Kidney (tissue), 13 donors: ENCODE measurements at regions not wholly inside any gene's neighbourhood (a gene's known extent, or its start where the extent isn't known, plus 50 kb on each side); places are given as distances from the start of the nearest gene placed in this dataset.

Experiments used
- DNase-seq, 5 donors: peaks; one replicate each; pipeline ENCODE4 v3.0.0-alpha.2; 2013 to 2020
- FAIRE-seq: peaks from 2 replicates; lab custom pipeline; 2012; peaks lifted over from hg19 to GRCh38; lab: Jason Lieb, UNC
- H3K27ac ChIP-seq, 2 donors: one replicate each; pipeline ENCODE4 v1.7.0; 2013; ENCODE audit warnings: low read depth in 2 of 2, low read length in 2 of 2, inconsistent platforms in 1 of 2
- H3K27me3 ChIP-seq: one replicate; pipeline ENCODE4 v1.7.1; 2013; ENCODE audit warnings: low read length, inconsistent platforms; ENCODE audit not compliant: control insufficient read depth, insufficient read depth
- H3K36me3 ChIP-seq, 3 donors: one replicate each; pipeline versions ENCODE4 v1.7.0 to v1.7.1; 2013; ENCODE audit warnings: low read length in 3 of 3, control low read depth in 1 of 3, inconsistent platforms in 1 of 3; ENCODE audit not compliant: insufficient read depth in 3 of 3, control insufficient read depth in 2 of 3
- H3K4me1 ChIP-seq, 3 donors: one replicate each; pipeline versions ENCODE4 v1.7.0 to v1.7.1; 2013; ENCODE audit warnings: low read length in 3 of 3, inconsistent platforms in 1 of 3, low read depth in 1 of 3; ENCODE audit not compliant: control insufficient read depth in 2 of 3, insufficient read depth in 2 of 3
- H3K4me3 ChIP-seq, 3 donors: one replicate each; pipeline versions ENCODE4 v1.7.0 to v1.8.1; 2013; ENCODE audit warnings: low read length in 3 of 3, control low read depth in 1 of 3, inconsistent platforms in 1 of 3
- H3K9ac ChIP-seq, 3 donors: one replicate each; pipeline versions ENCODE4 v1.7.0 to v1.7.1; 2013; ENCODE audit warnings: low read length in 3 of 3, control low read depth in 1 of 3, inconsistent platforms in 1 of 3
- H3K9me3 ChIP-seq, 3 donors: one replicate each; pipeline versions ENCODE4 v1.7.0 to v1.7.1; 2013; ENCODE audit warnings: low read length in 3 of 3, control low read depth in 1 of 3, inconsistent platforms in 1 of 3; ENCODE audit not compliant: control insufficient read depth in 2 of 3, insufficient read depth in 1 of 3
- intact Hi-C: fragments of 100-400 bp; cut with DNase I; formaldehyde crosslinking; loops from one replicate; pipeline ENCODE4 v1.11.1; 2022
- TF ChIP-seq, protein P1 (sequence below): IDR thresholded peaks from 3 replicates; pipeline ENCODE4 v1.5.1; 2012; ENCODE audit warnings: mild to moderate bottlenecking, moderate library complexity, borderline replicate concordance; ENCODE audit not compliant: insufficient read depth; ENCODE audit errors: extremely low read depth
- donor health status: control.
- donor health status: control.
- donor health status: control.
- donor health status: control.
- donor health status: control.
- donor health status: DM: yes; HTN: yes; CAD: no.
- donor health status: Normal renal cell carcinoma (clear cell type).

DNA sequence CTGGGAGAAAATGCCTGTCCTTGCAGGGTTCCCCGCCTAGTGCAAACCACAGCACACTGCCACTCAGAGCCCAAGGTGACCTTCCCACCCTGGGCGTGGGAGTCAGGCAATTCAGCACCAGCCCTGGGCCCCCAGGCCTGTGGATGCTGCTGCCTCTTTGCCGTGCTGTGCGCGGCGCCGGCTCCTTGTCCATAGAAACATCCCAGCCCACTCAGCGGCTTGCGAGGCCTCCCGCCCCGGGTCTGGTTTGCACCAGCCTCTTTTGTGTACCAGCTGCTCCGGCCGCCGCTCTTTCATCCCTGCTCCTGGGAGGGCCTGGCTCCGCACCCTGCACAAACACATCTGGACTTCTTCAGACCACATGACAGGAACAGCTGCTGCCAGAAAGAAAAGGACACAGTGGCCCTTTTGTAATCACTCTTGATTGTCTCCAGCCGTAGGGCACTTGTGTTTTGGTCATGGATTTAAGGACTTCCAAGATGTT is 75.4 kb upstream of the SDK2 start:
- Histone ChIP-seq H3K4me1 (peaks cover 0 to 7% (median 0%) of the 10 kb centered on the region in 3 donors), H3K27me3 (peaks cover 2% of the 10 kb centered on the region), H3K4me3 (no peak overlapping the region), H3K36me3 (no peaks in the 10 kb centered on the region), H3K9ac (no peak overlapping the region), H3K9me3 (no peaks in the 10 kb centered on the region), H3K27ac (no peak overlapping the region)
- DNase-seq (peak; percentile 69 to 90 (median 81)), FAIRE-seq (no peak)
- intact Hi-C loops = no loop called here
- TF ChIP-seq, protein P1, sequence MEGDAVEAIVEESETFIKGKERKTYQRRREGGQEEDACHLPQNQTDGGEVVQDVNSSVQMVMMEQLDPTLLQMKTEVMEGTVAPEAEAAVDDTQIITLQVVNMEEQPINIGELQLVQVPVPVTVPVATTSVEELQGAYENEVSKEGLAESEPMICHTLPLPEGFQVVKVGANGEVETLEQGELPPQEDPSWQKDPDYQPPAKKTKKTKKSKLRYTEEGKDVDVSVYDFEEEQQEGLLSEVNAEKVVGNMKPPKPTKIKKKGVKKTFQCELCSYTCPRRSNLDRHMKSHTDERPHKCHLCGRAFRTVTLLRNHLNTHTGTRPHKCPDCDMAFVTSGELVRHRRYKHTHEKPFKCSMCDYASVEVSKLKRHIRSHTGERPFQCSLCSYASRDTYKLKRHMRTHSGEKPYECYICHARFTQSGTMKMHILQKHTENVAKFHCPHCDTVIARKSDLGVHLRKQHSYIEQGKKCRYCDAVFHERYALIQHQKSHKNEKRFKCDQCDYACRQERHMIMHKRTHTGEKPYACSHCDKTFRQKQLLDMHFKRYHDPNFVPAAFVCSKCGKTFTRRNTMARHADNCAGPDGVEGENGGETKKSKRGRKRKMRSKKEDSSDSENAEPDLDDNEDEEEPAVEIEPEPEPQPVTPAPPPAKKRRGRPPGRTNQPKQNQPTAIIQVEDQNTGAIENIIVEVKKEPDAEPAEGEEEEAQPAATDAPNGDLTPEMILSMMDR = no peak

DNA sequence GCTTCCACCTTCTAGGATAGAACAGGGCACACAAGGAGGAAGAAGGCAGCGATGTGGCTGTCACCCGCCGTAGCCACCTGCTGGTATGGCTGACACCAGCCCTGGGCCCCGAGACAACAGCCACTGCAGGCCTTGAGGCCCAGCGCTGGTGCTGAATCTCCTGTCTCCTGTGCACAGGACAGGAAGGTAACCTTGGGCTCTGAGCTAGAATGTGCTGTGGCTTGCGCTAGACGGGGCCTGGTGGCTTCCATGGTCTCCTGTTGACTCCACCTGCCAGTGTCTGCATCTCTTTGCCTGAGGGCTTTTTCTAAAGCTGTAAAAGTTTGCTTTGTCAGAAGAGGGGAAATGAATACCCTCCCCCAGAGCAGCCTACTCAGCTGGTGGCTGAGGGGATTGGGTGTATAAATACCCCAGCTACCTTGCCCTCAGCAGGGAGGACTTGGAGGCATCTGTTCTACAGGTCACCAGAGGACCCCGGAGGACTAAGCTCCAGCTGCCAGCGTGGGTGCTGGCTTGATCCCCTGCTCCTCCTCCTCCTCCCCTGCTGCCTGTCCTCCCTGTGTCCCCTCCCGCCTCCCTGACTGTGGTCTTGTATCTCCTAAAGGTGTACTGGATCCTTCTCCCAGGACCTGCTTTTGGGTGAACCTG is 76.1 kb upstream of the SDK2 start:
- H3K9me3 ChIP-seq = no peaks in the 10 kb centered on the region

GRCh38 chr17:73722165-73722564 is 77.9 kb upstream of the SDK2 start:
- H3K4me1 ChIP-seq = peaks cover 0 to 7% (median 0%) of the 10 kb centered on the region in 3 donors
- FAIRE-seq = no peak
- H3K4me3 ChIP-seq = no peak overlapping the region
- DNase-seq = no peak
- intact Hi-C loops = no loop called here
- no peak overlapping the region for H3K9ac ChIP-seq
- no peaks in the 10 kb centered on the region for H3K36me3 ChIP-seq
- no peaks in the 10 kb centered on the region for H3K9me3 ChIP-seq
- H3K27me3 ChIP-seq = peaks cover 2% of the 10 kb centered on the region
- H3K27ac ChIP-seq = no peak overlapping the region
- TF ChIP-seq, protein P1 = no peak

More for the DNA sequence above, 76.1 kb upstream of the SDK2 start:
- TF ChIP-seq, protein P1 = no peak
- no peak for DNase-seq
- H3K4me1 ChIP-seq = peaks cover 0 to 7% (median 0%) of the 10 kb centered on the region in 3 donors
- no peak overlapping the region for H3K27ac ChIP-seq
- FAIRE-seq = no peak
- intact Hi-C loops = no loop called here
- no peak overlapping the region for H3K9ac ChIP-seq
- peaks cover 2% of the 10 kb centered on the region for H3K27me3 ChIP-seq
- no peak overlapping the region for H3K4me3 ChIP-seq
- no peaks in the 10 kb centered on the region for H3K36me3 ChIP-seq
